H9 (cell line): ENCODE measurements at regions not wholly inside any gene's neighbourhood (a gene's known extent, or its start where the extent isn't known, plus 50 kb on each side); places are given as distances from the start of the nearest gene placed in this dataset.

Source experiments
- DNase-seq: peaks from one replicate; pipeline ENCODE4 v3.0.0-alpha.2; 2017
- H2AFZ ChIP-seq: one replicate; pipeline ENCODE4 v1.6.1; 2013; ENCODE audit warnings: mild to moderate bottlenecking, low read length, control low read depth, moderate library complexity
- H2AK5ac ChIP-seq: 2 replicates; pipeline ENCODE4 v1.6.1; 2013; ENCODE audit warnings: low read length, control low read depth, mixed read lengths; ENCODE audit not compliant: insufficient read length
- H2BK120ac ChIP-seq: one replicate; pipeline ENCODE4 v1.6.1; 2013; ENCODE audit warnings: low read depth, mild to moderate bottlenecking, low read length, control low read depth, inconsistent platforms; ENCODE audit not compliant: poor library complexity, severe bottlenecking
- H2BK12ac ChIP-seq: 2 replicates; pipeline ENCODE4 v1.6.1; 2013; ENCODE audit warnings: low read length, control low read depth, mixed read lengths, low read depth; ENCODE audit not compliant: insufficient read length
- H2BK15ac ChIP-seq: 2 replicates; pipeline ENCODE4 v1.6.1; 2013; ENCODE audit warnings: low read depth, low read length, control low read depth
- H2BK20ac ChIP-seq: one replicate; pipeline ENCODE4 v1.6.1; 2013; ENCODE audit warnings: low read depth, mild to moderate bottlenecking, low read length, control low read depth, inconsistent platforms; ENCODE audit not compliant: poor library complexity, severe bottlenecking
- H2BK5ac ChIP-seq: 2 replicates; pipeline ENCODE4 v1.6.1; 2013; ENCODE audit warnings: low read length, control low read depth, mixed read lengths; ENCODE audit not compliant: insufficient read length
- H3K14ac ChIP-seq: 2 replicates; pipeline ENCODE4 v1.6.1; 2013; ENCODE audit warnings: low read length, control low read depth; ENCODE audit not compliant: insufficient read depth
- H3K18ac ChIP-seq: 2 replicates; pipeline ENCODE4 v1.6.1; 2013; ENCODE audit warnings: low read depth, mild to moderate bottlenecking, mixed read lengths, low read length, control low read depth; ENCODE audit not compliant: insufficient read length
- H3K23ac ChIP-seq: 2 replicates; pipeline ENCODE4 v1.6.1; 2013; ENCODE audit warnings: low read length, control low read depth, mixed read lengths, low read depth; ENCODE audit not compliant: insufficient read length
- H3K23me2 ChIP-seq: 2 replicates; pipeline ENCODE4 v1.6.1; 2013; ENCODE audit warnings: low read depth, mild to moderate bottlenecking, mixed read lengths, low read length, control low read depth; ENCODE audit not compliant: insufficient read length, poor library complexity, severe bottlenecking
- H3K27ac ChIP-seq: 2 replicates; pipeline ENCODE4 v1.5.1; 2013; ENCODE audit warnings: low read length, control low read depth, mixed read lengths, low read depth; ENCODE audit not compliant: insufficient read length
- H3K27me3 ChIP-seq: 2 replicates; pipeline ENCODE4 v1.6.1; 2013; ENCODE audit warnings: low read length, control low read depth, inconsistent platforms; ENCODE audit not compliant: insufficient read depth
- H3K4ac ChIP-seq: 2 replicates; pipeline ENCODE4 v1.6.1; 2013; ENCODE audit warnings: low read depth, mild to moderate bottlenecking, control low read depth, inconsistent platforms, low read length, moderate library complexity
- H3K4me1 ChIP-seq: 2 replicates; pipeline ENCODE4 v1.6.1; 2013; ENCODE audit warnings: low read length, control low read depth, inconsistent platforms; ENCODE audit not compliant: insufficient read depth
- H3K4me2 ChIP-seq: 2 replicates; pipeline ENCODE4 v1.6.1; 2013; ENCODE audit warnings: low read length, control low read depth, mixed read lengths; ENCODE audit not compliant: insufficient read length, insufficient read depth
- H3K56ac ChIP-seq: 2 replicates; pipeline ENCODE4 v1.6.1; 2013; ENCODE audit warnings: low read depth, mild to moderate bottlenecking, mixed read lengths, low read length, control low read depth; ENCODE audit not compliant: insufficient read length
- H3K79me1 ChIP-seq: 2 replicates; pipeline ENCODE4 v1.6.1; 2013; ENCODE audit warnings: low read depth, mild to moderate bottlenecking, moderate library complexity, low read length, control low read depth, inconsistent platforms; ENCODE audit not compliant: insufficient read depth, poor library complexity, severe bottlenecking
- H3K79me2 ChIP-seq: 2 replicates; pipeline ENCODE4 v1.6.1; 2013; ENCODE audit warnings: low read length, control low read depth, inconsistent platforms; ENCODE audit not compliant: insufficient read depth
- H3K9ac ChIP-seq: 2 replicates; pipeline ENCODE4 v1.6.1; 2013; ENCODE audit warnings: low read length, control low read depth, mixed read lengths; ENCODE audit not compliant: insufficient read length; ENCODE audit errors: extremely low read depth
- H3K9me3 ChIP-seq: one replicate; pipeline ENCODE4 v1.6.1; 2013; ENCODE audit warnings: low read depth, low read length, inconsistent platforms; ENCODE audit not compliant: control insufficient read depth
- H3T11ph ChIP-seq: one replicate; pipeline ENCODE4 v1.6.1; 2013; ENCODE audit warnings: mild to moderate bottlenecking, low read length, control low read depth, inconsistent platforms
- H4K20me1 ChIP-seq: one replicate; pipeline ENCODE4 v1.6.1; 2013; ENCODE audit not compliant: control insufficient read depth, insufficient read length, insufficient read depth
- H4K5ac ChIP-seq: 2 replicates; pipeline ENCODE4 v1.6.1; 2013; ENCODE audit warnings: low read depth, mild to moderate bottlenecking, mixed read lengths, low read length, control low read depth; ENCODE audit not compliant: insufficient read length
- H4K8ac ChIP-seq: replicated peaks from 2 replicates; pipeline ENCODE4 v1.6.1; 2013; ENCODE audit warnings: low read length, control low read depth, mixed read lengths, low read depth; ENCODE audit not compliant: insufficient read length
- H4K91ac ChIP-seq: 2 replicates; pipeline ENCODE4 v1.6.1; 2013; ENCODE audit warnings: low read depth, mild to moderate bottlenecking, moderate library complexity, mixed read lengths, low read length, control low read depth; ENCODE audit not compliant: insufficient read length
- H3K27ac Mint-ChIP-seq, 3 experiments: 2 replicates in 2 of 3; 3 replicates in 1 of 3; pipeline ENCODE4 v1.8.0; 2020 to 2021; ENCODE audit warnings: mixed read lengths in 3 of 3, mild to moderate bottlenecking in 1 of 3, moderate library complexity in 1 of 3
- H3K27me3 Mint-ChIP-seq: 2 replicates; pipeline ENCODE4 v1.8.0; 2021; ENCODE audit warnings: low read depth, mild to moderate bottlenecking, moderate library complexity, mixed read lengths
- H3K36me3 Mint-ChIP-seq, 3 experiments: 2 replicates in 2 of 3; 3 replicates in 1 of 3; pipeline ENCODE4 v1.8.0; 2020 to 2021; ENCODE audit warnings: low read depth in 3 of 3, mixed read lengths in 3 of 3; ENCODE audit not compliant: insufficient read depth in 1 of 3
- H3K4me1 Mint-ChIP-seq, 2 experiments: 2 replicates each; pipeline ENCODE4 v1.8.0; 2020; ENCODE audit warnings: mixed read lengths in 2 of 2
- H3K4me3 Mint-ChIP-seq, 2 experiments: 2 replicates in 1 of 2; 3 replicates in 1 of 2; pipeline ENCODE4 v1.8.0; 2020 to 2021; ENCODE audit warnings: mild to moderate bottlenecking in 2 of 2, mixed read lengths in 2 of 2, moderate library complexity in 1 of 2
- H3K9me3 Mint-ChIP-seq, 2 experiments: 2 replicates in 1 of 2; 3 replicates in 1 of 2; pipeline ENCODE4 v1.8.0; 2020; ENCODE audit warnings: mild to moderate bottlenecking in 2 of 2, mixed read lengths in 2 of 2, moderate library complexity in 1 of 2
- WGBS: extraction: QIAGEN DNeasy Blood & Tissue Kit; methylation state at CpG from one replicate; pipeline ENCODE4 v1.1.7; 2013; ENCODE audit warnings: missing lambda C conversion rate, low lambda C conversion rate, mixed read lengths; ENCODE audit not compliant: insufficient read length; ENCODE audit errors: extremely low coverage; 5-methylcytosine and 5-hydroxymethylcytosine counted together
- TF ChIP-seq, protein P1 (sequence below): fragments of 200-600 bp; sonication (generic); conservative IDR thresholded peaks from 3 replicates; pipeline ENCODE4 v1.8.0; 2021; ENCODE audit warnings: antibody characterized with exemption, mild to moderate bottlenecking

DNA sequence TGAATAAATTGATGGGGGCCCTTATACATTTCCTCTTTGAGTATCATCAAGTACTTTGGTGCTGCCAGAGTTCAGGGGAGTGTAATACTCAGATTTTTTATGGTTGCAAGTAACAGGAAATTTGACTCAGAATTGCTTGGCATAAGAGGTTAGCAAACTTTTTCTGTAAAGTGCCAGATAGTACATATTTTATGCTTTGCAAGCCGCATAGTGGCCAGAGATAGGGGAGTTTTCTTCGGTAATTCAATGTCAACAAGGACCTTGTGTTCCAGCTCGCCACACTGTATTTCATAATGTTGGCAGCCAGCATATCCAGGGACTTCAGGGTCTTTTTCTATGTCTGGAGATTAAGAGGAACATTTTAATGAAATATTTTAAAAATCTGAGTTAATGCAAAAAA lies 51.0 kb upstream of the MARCHF10 start:
- Histone ChIP-seq H3K18ac (no peak overlapping the region), H3K4ac (no peak overlapping the region), H3K79me2 (no peaks in the 10 kb centered on the region), H3K79me1 (no peaks in the 10 kb centered on the region), H3K23me2 (no peaks in the 10 kb centered on the region), H3K23ac (no peak overlapping the region), H2BK120ac (no peak overlapping the region), H3K9me3 (no peaks in the 10 kb centered on the region), H2AK5ac (no peak overlapping the region), H3K14ac (no peak overlapping the region), H3K27me3 (no peaks in the 10 kb centered on the region), H3K27ac (no peak overlapping the region), H3T11ph (no peak overlapping the region), H3K56ac (no peak overlapping the region), H2BK20ac (no peak overlapping the region), H3K4me2 (no peak overlapping the region), H3K9ac (no peak overlapping the region), H2AFZ (no peak overlapping the region), H4K20me1 (no peaks in the 10 kb centered on the region), H2BK5ac (no peak overlapping the region), H4K8ac (no peak overlapping the region), H2BK15ac (no peak overlapping the region), H3K4me1 (no peaks in the 10 kb centered on the region), H2BK12ac (no peak overlapping the region), H4K91ac (no peak overlapping the region), H4K5ac (no peak overlapping the region)
- TF ChIP-seq, protein P1, sequence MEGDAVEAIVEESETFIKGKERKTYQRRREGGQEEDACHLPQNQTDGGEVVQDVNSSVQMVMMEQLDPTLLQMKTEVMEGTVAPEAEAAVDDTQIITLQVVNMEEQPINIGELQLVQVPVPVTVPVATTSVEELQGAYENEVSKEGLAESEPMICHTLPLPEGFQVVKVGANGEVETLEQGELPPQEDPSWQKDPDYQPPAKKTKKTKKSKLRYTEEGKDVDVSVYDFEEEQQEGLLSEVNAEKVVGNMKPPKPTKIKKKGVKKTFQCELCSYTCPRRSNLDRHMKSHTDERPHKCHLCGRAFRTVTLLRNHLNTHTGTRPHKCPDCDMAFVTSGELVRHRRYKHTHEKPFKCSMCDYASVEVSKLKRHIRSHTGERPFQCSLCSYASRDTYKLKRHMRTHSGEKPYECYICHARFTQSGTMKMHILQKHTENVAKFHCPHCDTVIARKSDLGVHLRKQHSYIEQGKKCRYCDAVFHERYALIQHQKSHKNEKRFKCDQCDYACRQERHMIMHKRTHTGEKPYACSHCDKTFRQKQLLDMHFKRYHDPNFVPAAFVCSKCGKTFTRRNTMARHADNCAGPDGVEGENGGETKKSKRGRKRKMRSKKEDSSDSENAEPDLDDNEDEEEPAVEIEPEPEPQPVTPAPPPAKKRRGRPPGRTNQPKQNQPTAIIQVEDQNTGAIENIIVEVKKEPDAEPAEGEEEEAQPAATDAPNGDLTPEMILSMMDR: no peak
- Mint-ChIP-seq H3K9me3 (no peaks in the 10 kb centered on the region), H3K4me3 (no peak overlapping the region), H3K27me3 (peaks cover 3% of the 10 kb centered on the region), H3K36me3 (no peaks in the 10 kb centered on the region), H3K27ac (no peak overlapping the region), H3K4me1 (peaks cover 6 to 9% of the 10 kb centered on the region in 2 experiments)
- no peak for DNase-seq
- no CpG with 5 or more reads among the region's 3 CpGs for WGBS
